Peyer's patch (tissue), 4 donors: ENCODE measurements at regions not wholly inside any gene's neighbourhood (a gene's known extent, or its start where the extent isn't known, plus 50 kb on each side); places are given as distances from the start of the nearest gene placed in this dataset.

Experiments used
- POLR2A ChIP-seq, 2 donors: fragments of 450-650 bp; IDR thresholded peaks; one replicate each; pipeline ENCODE4 v1.5.1; 2017; ENCODE audit warnings: antibody characterized with exemption in 2 of 2, mild to moderate bottlenecking in 2 of 2, moderate library complexity in 2 of 2
- TF ChIP-seq, protein P1 (sequence below), 6 experiments: fragments of 450-650 bp in 4 of 6; fragments of 200-600 bp in 2 of 6; sonication (generic) in 1 of 6; IDR thresholded peaks; one replicate each; pipeline ENCODE4 v1.5.1; 2017 to 2019; ENCODE audit warnings: antibody characterized with exemption in 6 of 6, mild to moderate bottlenecking in 3 of 6, moderate library complexity in 1 of 6

DNA sequence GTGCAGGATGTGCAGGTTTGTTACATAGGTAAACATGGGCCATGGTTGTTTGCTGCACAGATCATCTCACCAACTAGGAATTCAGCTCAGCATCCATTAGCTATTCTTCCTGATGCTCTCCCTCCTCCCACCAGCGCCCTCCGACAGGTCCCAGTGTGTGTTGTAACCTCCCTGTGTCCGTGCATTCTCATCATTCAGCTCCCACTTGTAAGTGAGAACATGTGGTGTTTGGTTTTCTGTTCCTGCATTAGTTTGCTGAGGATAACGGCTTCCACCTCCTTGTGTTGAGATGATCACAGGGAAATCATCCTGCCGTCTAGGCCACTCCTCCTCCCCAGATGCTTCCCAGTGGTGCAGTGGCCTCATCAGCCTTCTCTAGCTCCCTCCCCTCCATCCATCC lies 261.6 kb upstream of the GALNT17 start:
- TF ChIP-seq, protein P1, sequence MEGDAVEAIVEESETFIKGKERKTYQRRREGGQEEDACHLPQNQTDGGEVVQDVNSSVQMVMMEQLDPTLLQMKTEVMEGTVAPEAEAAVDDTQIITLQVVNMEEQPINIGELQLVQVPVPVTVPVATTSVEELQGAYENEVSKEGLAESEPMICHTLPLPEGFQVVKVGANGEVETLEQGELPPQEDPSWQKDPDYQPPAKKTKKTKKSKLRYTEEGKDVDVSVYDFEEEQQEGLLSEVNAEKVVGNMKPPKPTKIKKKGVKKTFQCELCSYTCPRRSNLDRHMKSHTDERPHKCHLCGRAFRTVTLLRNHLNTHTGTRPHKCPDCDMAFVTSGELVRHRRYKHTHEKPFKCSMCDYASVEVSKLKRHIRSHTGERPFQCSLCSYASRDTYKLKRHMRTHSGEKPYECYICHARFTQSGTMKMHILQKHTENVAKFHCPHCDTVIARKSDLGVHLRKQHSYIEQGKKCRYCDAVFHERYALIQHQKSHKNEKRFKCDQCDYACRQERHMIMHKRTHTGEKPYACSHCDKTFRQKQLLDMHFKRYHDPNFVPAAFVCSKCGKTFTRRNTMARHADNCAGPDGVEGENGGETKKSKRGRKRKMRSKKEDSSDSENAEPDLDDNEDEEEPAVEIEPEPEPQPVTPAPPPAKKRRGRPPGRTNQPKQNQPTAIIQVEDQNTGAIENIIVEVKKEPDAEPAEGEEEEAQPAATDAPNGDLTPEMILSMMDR (IDR thresholded peaks at IDR 0.05), result no peak
- no peak for TF ChIP-seq POLR2A (IDR thresholded peaks at IDR 0.05)
